ENCODE measurements at regions not wholly inside any gene's neighbourhood (a gene's known extent, or its start where the extent isn't known, plus 50 kb on each side); places are given as distances from the start of the nearest gene placed in this dataset.

DNA sequence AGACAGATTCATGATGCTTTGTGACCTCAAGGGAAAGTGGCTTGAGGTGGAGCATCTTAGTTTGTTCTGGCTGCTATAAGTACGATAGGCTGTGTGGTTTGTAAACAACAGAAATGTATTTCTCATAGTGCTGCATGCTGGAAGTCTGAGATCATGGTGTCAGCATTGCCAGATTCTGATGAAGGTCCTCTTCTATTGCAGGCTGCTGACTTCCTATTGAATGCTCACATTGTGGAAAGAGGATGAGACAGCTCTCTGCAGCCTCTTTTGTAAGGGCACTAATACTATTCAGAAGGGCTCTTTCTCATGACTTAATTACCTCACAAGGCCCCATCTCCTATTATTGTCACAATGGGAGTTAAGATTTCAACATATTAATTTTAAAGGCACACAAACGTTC is 1674.0 kb upstream of the PCDH7 start:
- no peak for DNase-seq (ENCODE audit: low read depth, low spot score)
- Mint-ChIP-seq H3K27ac (ENCODE audit: unreplicated experiment) (no peak overlapping the region), H3K27me3 (ENCODE audit: low read depth) (no peaks in the 10 kb centered on the region), H3K4me3 (no peak overlapping the region), H3K9me3 (peaks cover 2% of the 10 kb centered on the region), H3K4me1 (peaks cover 34% of the 10 kb centered on the region), H3K36me3 (ENCODE audit: low read depth) (peaks cover 2% of the 10 kb centered on the region)
- TF ChIP-seq, protein P1, sequence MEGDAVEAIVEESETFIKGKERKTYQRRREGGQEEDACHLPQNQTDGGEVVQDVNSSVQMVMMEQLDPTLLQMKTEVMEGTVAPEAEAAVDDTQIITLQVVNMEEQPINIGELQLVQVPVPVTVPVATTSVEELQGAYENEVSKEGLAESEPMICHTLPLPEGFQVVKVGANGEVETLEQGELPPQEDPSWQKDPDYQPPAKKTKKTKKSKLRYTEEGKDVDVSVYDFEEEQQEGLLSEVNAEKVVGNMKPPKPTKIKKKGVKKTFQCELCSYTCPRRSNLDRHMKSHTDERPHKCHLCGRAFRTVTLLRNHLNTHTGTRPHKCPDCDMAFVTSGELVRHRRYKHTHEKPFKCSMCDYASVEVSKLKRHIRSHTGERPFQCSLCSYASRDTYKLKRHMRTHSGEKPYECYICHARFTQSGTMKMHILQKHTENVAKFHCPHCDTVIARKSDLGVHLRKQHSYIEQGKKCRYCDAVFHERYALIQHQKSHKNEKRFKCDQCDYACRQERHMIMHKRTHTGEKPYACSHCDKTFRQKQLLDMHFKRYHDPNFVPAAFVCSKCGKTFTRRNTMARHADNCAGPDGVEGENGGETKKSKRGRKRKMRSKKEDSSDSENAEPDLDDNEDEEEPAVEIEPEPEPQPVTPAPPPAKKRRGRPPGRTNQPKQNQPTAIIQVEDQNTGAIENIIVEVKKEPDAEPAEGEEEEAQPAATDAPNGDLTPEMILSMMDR (conservative IDR thresholded peaks at IDR 0.05) = no peak

- Mint-ChIP-seq H3K4me1 (peaks cover 40% of the 10 kb centered on the region), H3K27me3 (ENCODE audit: low read depth) (no peaks in the 10 kb centered on the region), H3K36me3 (ENCODE audit: low read depth) (peaks cover 2% of the 10 kb centered on the region), H3K9me3 (peaks cover 2% of the 10 kb centered on the region), H3K27ac (ENCODE audit: unreplicated experiment) (no peak overlapping the region), H3K4me3 (no peak overlapping the region)
- TF ChIP-seq, protein P1 (conservative IDR thresholded peaks at IDR 0.05) = no peak
- no peak for DNase-seq (ENCODE audit: low read depth, low spot score)
These were observed 1673.4 kb upstream of the PCDH7 start for GRCh38 chr4:29046781-29047180.

DNA sequence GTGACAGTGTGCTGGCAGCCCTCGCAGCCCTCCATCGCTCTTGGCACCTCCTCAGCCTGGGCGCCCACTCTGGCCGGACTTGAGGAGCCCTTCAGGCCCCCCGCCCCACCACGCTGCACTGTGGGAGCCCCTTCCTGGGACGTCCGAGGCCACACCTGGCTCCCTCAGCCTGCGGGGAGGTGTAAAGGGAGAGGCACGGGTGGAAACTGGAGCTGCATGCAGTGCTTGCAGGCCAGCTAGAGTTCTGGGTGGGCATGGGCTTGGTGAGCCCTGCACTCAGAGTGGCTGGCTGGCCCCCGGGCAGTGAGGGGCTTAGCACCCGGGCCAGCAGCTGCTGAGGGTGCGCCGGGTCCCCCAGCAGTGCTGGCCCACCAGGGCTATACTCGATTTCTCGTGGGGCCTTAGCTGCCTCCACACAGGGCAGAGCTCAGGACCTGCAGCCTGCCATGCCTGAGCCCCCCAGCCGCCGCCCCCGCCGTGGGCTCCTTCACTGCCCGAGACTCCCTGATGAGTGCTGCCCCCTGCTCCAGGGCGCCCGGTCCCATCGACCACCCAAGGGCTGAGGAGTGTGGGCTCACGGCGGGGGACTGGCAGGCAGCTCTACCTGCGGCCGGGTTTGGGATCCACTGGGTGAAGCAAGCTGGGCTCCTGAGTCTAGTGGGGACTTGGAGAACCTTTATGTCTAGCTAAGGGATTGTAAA is 1672.7 kb upstream of the PCDH7 start:
- H3K27me3 Mint-ChIP-seq (ENCODE audit: low read depth) = no peaks in the 10 kb centered on the region
- H3K36me3 Mint-ChIP-seq (ENCODE audit: low read depth) = peaks cover 2% of the 10 kb centered on the region
- H3K4me1 Mint-ChIP-seq = peaks cover 47% of the 10 kb centered on the region
- H3K4me3 Mint-ChIP-seq = no peak overlapping the region
- no peak for DNase-seq (ENCODE audit: low read depth, low spot score)
- H3K9me3 Mint-ChIP-seq = peaks cover 2% of the 10 kb centered on the region
- H3K27ac Mint-ChIP-seq (ENCODE audit: unreplicated experiment) = no peak overlapping the region
- TF ChIP-seq, protein P1 (conservative IDR thresholded peaks at IDR 0.05) = no peak

- Mint-ChIP-seq H3K4me1 (peaks cover 43% of the 10 kb centered on the region), H3K27ac (ENCODE audit: unreplicated experiment) (no peak overlapping the region), H3K4me3 (no peak overlapping the region), H3K27me3 (ENCODE audit: low read depth) (no peaks in the 10 kb centered on the region), H3K9me3 (peaks cover 8% of the 10 kb centered on the region), H3K36me3 (ENCODE audit: low read depth) (peaks cover 5% of the 10 kb centered on the region)
- DNase-seq (ENCODE audit: low read depth, low spot score) = no peak
- TF ChIP-seq, protein P1 (conservative IDR thresholded peaks at IDR 0.05) = no peak
These were observed 1668.7 kb upstream of the PCDH7 start for GRCh38 chr4:29051381-29051965.

DNA sequence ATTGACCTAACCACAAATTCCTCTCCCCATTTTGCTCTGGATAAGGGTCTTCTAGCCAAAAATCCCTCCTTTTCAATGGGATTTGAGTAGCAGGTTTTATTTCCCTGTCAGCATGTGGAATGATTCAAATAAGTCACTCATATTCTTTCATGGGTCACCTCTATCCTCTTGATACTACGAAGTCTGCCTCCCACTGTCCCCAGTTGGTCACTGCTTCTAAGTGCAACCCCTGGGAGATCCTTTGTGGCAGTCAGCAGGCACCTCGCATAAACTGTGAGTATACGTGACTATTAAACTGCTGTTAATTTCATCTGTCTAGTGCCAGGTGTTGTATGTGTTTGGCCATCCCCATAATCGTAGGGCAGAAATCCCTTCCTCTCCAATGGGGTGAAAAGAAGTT is 1667.9 kb upstream of the PCDH7 start:
- no peak overlapping the region for H3K27ac Mint-ChIP-seq (ENCODE audit: unreplicated experiment)
- H3K27me3 Mint-ChIP-seq (ENCODE audit: low read depth) = no peaks in the 10 kb centered on the region
- H3K9me3 Mint-ChIP-seq = peaks cover 8% of the 10 kb centered on the region
- TF ChIP-seq, protein P1 (conservative IDR thresholded peaks at IDR 0.05) = no peak
- H3K4me1 Mint-ChIP-seq = peaks cover 36% of the 10 kb centered on the region
- H3K4me3 Mint-ChIP-seq = no peak overlapping the region
- peaks cover 5% of the 10 kb centered on the region for H3K36me3 Mint-ChIP-seq (ENCODE audit: low read depth)
- no peak for DNase-seq (ENCODE audit: low read depth, low spot score)

All from neural crest cell (in vitro differentiated cells).